Mammary epithelial cell (primary cell): ENCODE measurements at regions not wholly inside any gene's neighbourhood (a gene's known extent, or its start where the extent isn't known, plus 50 kb on each side); places are given as distances from the start of the nearest gene placed in this dataset.

ENCODE experiments used
- CTCF ChIP-seq, 2 donors: IDR thresholded peaks in 1 of 2; conservative IDR thresholded peaks in 1 of 2; 2 replicates each; pipeline ENCODE4 v1.5.1; 2011 to 2012; ENCODE audit warnings: inconsistent platforms in 2 of 2, low read length in 2 of 2, mild to moderate bottlenecking in 2 of 2, control low read depth in 1 of 2, low read depth in 1 of 2; ENCODE audit not compliant: insufficient read depth in 1 of 2; ENCODE audit errors: extremely low read depth in 1 of 2
- EZH2 ChIP-seq: IDR thresholded peaks from 2 replicates; pipeline ENCODE4 v1.6.1; 2012; ENCODE audit warnings: low read length, inconsistent platforms, borderline replicate concordance

DNA sequence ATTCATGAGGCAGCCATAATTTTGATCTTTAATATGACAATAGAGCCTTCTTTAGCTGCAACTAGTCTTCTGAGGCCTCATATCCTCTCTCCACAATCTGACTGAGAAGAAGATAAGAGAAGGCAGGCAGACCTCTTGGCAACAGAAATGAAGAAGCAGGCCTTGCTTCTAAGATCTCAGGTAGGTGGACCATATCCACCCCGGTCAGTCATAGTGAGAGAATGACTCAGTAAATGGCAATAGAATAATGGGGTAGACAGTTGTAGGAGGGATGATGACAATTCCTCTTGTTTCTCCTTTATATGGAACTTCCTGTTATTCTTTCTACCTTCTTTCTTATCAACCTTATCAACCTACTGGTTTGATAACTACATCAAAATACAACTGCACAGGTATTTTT, 246.7 kb upstream of the G2E3 start:
- TF ChIP-seq CTCF (conservative IDR thresholded peaks at IDR 0.05 in 1 of 2, IDR thresholded peaks at IDR 0.05 in 1 of 2; ENCODE audit: extremely low read depth in 1 of 2, insufficient read depth in 1 of 2, low read depth in 1 of 2, low read length in 2 of 2) (no peak), EZH2 (no peak)
